HEK293T (cell line): ENCODE measurements at regions not wholly inside any gene's neighbourhood (a gene's known extent, or its start where the extent isn't known, plus 50 kb on each side); places are given as distances from the start of the nearest gene placed in this dataset.

Source experiments
- CTCF ChIA-PET: fragments of 350-600 bp; formaldehyde crosslinking; extraction: SDS; loops from one replicate; lab custom pipeline; 2021; ENCODE audit warnings: antibody characterized with exemption, inconsistent platforms; lab: Yijun Ruan, JAX
- POLR2A ChIA-PET: fragments of 350-600 bp; formaldehyde crosslinking; extraction: SDS; loops from one replicate; lab custom pipeline; 2020; ENCODE audit warnings: antibody characterized with exemption, inconsistent platforms; lab: Yijun Ruan, JAX
- DNase-seq: peaks from one replicate; pipeline ENCODE4 v3.0.0; 2012; ENCODE audit warnings: mixed read lengths; ENCODE audit errors: extremely low spot score
- ARNT ChIP-seq: fragments of 450-650 bp; IDR thresholded peaks from 2 replicates; pipeline ENCODE4 v1.6.1; 2017; ENCODE audit warnings: mild to moderate bottlenecking
- BHLHE40 ChIP-seq: fragments of 450-650 bp; IDR thresholded peaks from 2 replicates; pipeline ENCODE4 v1.6.1; 2016; ENCODE audit warnings: mild to moderate bottlenecking, moderate library complexity, borderline replicate concordance
- CTBP1 ChIP-seq: fragments of 450-650 bp; IDR thresholded peaks from 2 replicates; pipeline ENCODE4 v1.6.1; 2016; ENCODE audit warnings: borderline replicate concordance
- ELF4 ChIP-seq: fragments of 450-650 bp; IDR thresholded peaks from 2 replicates; pipeline ENCODE4 v1.6.1; 2017; ENCODE audit warnings: antibody characterized with exemption
- FOXA1 ChIP-seq: fragments of 450-650 bp; IDR thresholded peaks from 2 replicates; pipeline ENCODE4 v1.6.1; 2016; ENCODE audit warnings: mild to moderate bottlenecking
- FOXK2 ChIP-seq: fragments of 450-650 bp; IDR thresholded peaks from 2 replicates; pipeline ENCODE4 v1.6.1; 2016; ENCODE audit warnings: mild to moderate bottlenecking
- FOXM1 ChIP-seq: fragments of 450-650 bp; IDR thresholded peaks from 2 replicates; pipeline ENCODE4 v1.6.1; 2017; ENCODE audit warnings: mild to moderate bottlenecking, borderline replicate concordance
- HDGF ChIP-seq: fragments of 450-650 bp; IDR thresholded peaks from 2 replicates; pipeline ENCODE4 v1.6.1; 2017; ENCODE audit warnings: antibody characterized with exemption, borderline replicate concordance
- L3MBTL2 ChIP-seq: fragments of 450-650 bp; conservative IDR thresholded peaks from 2 replicates; pipeline ENCODE4 v1.6.1; 2016; ENCODE audit warnings: mild to moderate bottlenecking
- LEF1 ChIP-seq: fragments of 450-650 bp; IDR thresholded peaks from 2 replicates; pipeline ENCODE4 v1.6.1; 2017; ENCODE audit warnings: mild to moderate bottlenecking, borderline replicate concordance
- NFRKB ChIP-seq: fragments of 450-650 bp; IDR thresholded peaks from 2 replicates; pipeline ENCODE4 v1.6.1; 2016; ENCODE audit warnings: mild to moderate bottlenecking, moderate library complexity
- SP1 ChIP-seq: fragments of 450-650 bp; IDR thresholded peaks from 2 replicates; pipeline ENCODE4 v1.6.1; 2017
- SUZ12 ChIP-seq: fragments of 450-650 bp; IDR thresholded peaks from 2 replicates; pipeline ENCODE4 v1.6.1; 2016; ENCODE audit warnings: mild to moderate bottlenecking
- TARDBP ChIP-seq: fragments of 450-650 bp; IDR thresholded peaks from 2 replicates; pipeline ENCODE4 v1.6.1; 2016
- ZNF384 ChIP-seq: fragments of 450-650 bp; IDR thresholded peaks from 2 replicates; pipeline ENCODE4 v1.6.1; 2016
- TF ChIP-seq, protein P1 (sequence below): fragments of 450-650 bp; IDR thresholded peaks from 2 replicates; pipeline ENCODE4 v1.6.1; 2016

DNA sequence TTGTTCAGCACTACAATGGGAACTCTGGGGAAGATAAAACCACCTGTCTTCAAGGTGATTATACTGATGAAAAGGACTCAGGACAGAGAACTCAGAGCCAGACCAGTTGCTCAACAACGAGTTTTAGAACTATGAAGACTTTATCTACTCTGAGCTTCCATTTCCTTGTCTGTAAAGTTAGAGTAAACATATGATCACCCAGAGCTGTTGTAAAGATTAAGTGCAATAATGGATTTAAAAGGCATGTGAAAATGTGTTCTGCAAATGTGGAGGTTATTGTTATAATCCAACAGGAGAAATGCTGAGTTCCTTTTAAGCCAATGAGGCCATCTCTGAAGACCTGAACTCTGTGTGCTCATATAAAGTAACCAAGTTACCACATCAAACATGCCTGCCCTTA lies 139.7 kb upstream of the CMC1 start:
- POLR2A ChIA-PET = no interaction called here
- CTCF ChIA-PET = no interaction called here
- DNase-seq = no peak
- TF ChIP-seq LEF1 (no peak), TARDBP (no peak), BHLHE40 (no peak), L3MBTL2 (no peak), NFRKB (no peak), ELF4 (no peak), FOXM1 (no peak), HDGF (no peak), CTBP1 (no peak), ZNF384 (no peak), FOXA1 (no peak), SP1 (no peak), ARNT (no peak), SUZ12 (no peak), FOXK2 (no peak)
- TF ChIP-seq, protein P1, sequence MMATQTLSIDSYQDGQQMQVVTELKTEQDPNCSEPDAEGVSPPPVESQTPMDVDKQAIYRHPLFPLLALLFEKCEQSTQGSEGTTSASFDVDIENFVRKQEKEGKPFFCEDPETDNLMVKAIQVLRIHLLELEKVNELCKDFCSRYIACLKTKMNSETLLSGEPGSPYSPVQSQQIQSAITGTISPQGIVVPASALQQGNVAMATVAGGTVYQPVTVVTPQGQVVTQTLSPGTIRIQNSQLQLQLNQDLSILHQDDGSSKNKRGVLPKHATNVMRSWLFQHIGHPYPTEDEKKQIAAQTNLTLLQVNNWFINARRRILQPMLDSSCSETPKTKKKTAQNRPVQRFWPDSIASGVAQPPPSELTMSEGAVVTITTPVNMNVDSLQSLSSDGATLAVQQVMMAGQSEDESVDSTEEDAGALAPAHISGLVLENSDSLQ = no peak

DNA sequence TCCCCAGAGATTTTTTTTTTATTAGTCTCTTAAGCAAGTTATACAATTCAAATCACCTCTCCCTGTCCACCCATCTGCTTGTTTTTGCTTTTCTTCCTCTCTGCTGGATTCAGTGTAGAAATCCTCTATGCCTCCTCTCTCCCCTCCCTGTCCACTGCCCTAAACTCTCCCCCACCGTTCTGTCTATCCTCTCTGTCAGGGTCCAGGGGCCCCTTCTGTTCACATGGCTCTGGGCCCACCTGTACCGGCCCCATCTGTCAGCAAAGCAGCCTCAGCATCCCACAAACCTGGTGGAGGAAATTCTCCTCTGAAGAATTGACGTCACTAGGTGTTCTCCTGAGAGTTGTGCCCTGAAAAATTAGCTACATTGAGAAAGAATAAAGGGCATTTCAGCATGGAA lies 137.6 kb upstream of the CMC1 start:
- ChIA-PET CTCF (no interaction called here), POLR2A (no interaction called here)
- DNase-seq = no peak
- TF ChIP-seq NFRKB (no peak), HDGF (no peak), LEF1 (no peak), ELF4 (no peak), FOXA1 (no peak), SP1 (no peak), BHLHE40 (no peak), ZNF384 (no peak), FOXM1 (no peak), TARDBP (no peak), SUZ12 (no peak), ARNT (no peak), FOXK2 (no peak), CTBP1 (no peak)
- TF ChIP-seq, protein P1 = no peak

DNA sequence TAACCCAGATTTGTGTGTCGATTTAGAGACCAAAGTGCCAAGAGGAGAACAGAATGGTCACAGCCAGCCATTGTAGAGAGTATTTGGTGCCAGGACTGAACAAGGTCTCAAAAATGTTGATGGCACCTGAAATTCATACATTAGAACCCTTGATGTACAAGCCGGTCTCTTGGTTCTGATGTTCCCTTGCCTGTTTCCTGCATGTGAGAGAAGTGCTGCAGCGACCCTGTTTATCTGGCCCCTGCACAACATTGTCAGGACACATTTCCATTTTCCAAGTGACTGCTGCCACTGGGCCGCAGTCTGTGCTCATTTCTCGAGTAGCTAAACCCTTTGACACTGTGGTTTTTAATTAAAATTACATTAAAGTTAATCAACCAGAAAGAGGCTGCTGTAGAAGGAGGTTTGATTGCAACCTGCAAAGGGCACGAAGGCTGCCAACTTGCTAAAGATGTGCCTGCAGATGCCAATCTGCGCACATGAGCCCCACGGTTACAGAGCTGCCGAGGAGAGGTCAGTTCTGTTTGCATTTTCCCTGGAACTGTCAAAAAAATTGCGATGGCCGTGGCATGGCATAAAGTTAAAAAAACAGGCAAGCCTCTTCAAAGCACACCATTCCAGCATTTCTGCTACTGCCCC lies 136.4 kb upstream of the CMC1 start:
- TF ChIP-seq TARDBP (no peak), LEF1 (no peak), L3MBTL2 (no peak), FOXA1 (no peak), HDGF (no peak), ARNT (no peak), FOXM1 (no peak), ELF4 (no peak), SUZ12 (no peak), SP1 (no peak), CTBP1 (no peak), ZNF384 (no peak), FOXK2 (no peak), BHLHE40 (no peak), NFRKB (no peak)
- TF ChIP-seq, protein P1 = no peak
- ChIA-PET POLR2A (no interaction called here), CTCF (no interaction called here)
- no peak for DNase-seq

DNA sequence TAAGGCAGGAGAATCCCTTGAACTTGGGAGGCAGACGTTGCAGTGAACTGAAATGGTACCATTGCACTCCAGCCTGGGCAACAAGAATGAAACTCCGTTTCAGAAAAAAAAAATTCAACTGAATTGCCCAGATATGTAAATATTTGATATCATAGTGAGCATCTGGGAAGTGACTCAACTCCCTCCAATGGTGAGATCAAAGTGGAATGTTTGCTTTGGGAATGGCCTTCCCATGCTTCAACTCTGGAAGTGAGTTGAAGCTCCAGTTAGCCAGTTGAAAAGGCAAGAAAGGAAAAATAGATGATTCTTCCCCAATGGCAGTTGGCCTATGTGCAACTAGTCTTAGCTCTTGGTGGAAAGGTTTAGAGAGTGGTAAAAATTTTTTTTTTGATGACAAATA lies 131.6 kb upstream of the CMC1 start:
- ChIA-PET POLR2A (no interaction called here), CTCF (no interaction called here)
- no peak for DNase-seq
- TF ChIP-seq ARNT (no peak), FOXM1 (no peak), TARDBP (no peak), BHLHE40 (no peak)

DNA sequence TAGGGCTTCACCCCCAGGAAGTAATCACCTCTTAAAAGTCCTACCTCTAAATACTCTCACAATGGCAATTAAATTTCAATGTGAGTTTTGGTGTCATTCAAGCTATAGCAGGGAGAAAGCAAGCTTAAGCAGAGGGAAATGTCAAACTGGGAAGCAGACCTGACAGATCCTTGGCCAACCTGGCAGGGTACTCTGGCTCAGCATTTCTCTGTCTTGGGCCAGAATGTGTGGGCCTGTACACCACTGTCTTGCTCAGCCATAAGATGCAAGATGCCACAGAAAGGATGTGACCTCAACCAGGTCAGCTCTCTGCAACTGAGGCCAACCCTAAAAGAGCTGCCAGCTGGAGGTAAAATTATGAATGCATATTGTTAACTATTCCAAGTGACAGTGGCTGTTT lies 130.6 kb upstream of the CMC1 start:
- TF ChIP-seq FOXK2 (no peak), TARDBP (no peak), ZNF384 (no peak), LEF1 (no peak), ARNT (no peak), NFRKB (no peak), FOXA1 (no peak), CTBP1 (no peak), SP1 (no peak), SUZ12 (no peak), HDGF (no peak), ELF4 (no peak), L3MBTL2 (no peak), FOXM1 (no peak), BHLHE40 (no peak)
- TF ChIP-seq, protein P1 = no peak
- CTCF ChIA-PET = no interaction called here
- POLR2A ChIA-PET = no interaction called here
- DNase-seq = no peak
